Gastrocnemius medialis (tissue), 4 donors: ENCODE measurements at regions not wholly inside any gene's neighbourhood (a gene's known extent, or its start where the extent isn't known, plus 50 kb on each side); places are given as distances from the start of the nearest gene placed in this dataset.

Source experiments
- POLR2A ChIP-seq, 2 donors: fragments of 450-650 bp; IDR thresholded peaks; one replicate each; pipeline ENCODE4 v1.6.1; 2017; ENCODE audit warnings: antibody characterized with exemption in 2 of 2, mild to moderate bottlenecking in 2 of 2, moderate library complexity in 2 of 2
- TF ChIP-seq, protein P1 (sequence below), 5 experiments: fragments of 450-650 bp in 3 of 5; fragments of 200-600 bp in 2 of 5; sonication (generic) in 2 of 5; IDR thresholded peaks in 4 of 5; conservative IDR thresholded peaks in 1 of 5; 1 replicate in 4 of 5; 2 replicates in 1 of 5; pipeline ENCODE4 v1.5.1; 2016 to 2019; ENCODE audit warnings: antibody characterized with exemption in 5 of 5, mild to moderate bottlenecking in 3 of 5, moderate library complexity in 3 of 5

DNA sequence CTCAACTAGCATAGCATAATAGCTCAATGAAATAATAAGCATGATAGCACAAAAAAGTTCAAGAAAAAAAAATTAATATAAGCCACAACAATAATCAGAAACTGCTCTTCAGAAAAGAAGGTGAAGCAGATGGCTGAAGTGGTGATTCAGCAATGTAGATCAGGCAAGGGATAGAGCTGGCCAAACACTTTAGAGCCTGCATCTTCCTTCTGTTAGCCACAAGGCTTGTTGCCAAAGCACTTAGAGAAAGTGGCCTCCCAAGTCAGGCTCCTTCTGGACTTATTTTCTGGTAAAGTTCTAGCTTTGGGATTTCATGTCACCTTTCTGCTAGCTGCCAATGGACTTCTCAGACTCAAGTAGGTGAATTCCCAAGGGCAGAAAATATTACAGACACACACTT lies 60.3 kb upstream of the C1orf87 start:
- TF ChIP-seq, protein P1, sequence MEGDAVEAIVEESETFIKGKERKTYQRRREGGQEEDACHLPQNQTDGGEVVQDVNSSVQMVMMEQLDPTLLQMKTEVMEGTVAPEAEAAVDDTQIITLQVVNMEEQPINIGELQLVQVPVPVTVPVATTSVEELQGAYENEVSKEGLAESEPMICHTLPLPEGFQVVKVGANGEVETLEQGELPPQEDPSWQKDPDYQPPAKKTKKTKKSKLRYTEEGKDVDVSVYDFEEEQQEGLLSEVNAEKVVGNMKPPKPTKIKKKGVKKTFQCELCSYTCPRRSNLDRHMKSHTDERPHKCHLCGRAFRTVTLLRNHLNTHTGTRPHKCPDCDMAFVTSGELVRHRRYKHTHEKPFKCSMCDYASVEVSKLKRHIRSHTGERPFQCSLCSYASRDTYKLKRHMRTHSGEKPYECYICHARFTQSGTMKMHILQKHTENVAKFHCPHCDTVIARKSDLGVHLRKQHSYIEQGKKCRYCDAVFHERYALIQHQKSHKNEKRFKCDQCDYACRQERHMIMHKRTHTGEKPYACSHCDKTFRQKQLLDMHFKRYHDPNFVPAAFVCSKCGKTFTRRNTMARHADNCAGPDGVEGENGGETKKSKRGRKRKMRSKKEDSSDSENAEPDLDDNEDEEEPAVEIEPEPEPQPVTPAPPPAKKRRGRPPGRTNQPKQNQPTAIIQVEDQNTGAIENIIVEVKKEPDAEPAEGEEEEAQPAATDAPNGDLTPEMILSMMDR (IDR thresholded peaks at IDR 0.05 in 4 of 5, conservative IDR thresholded peaks at IDR 0.05 in 1 of 5): no peak
- no peak for TF ChIP-seq POLR2A (IDR thresholded peaks at IDR 0.05)
